ENCODE measurements at regions not wholly inside any gene's neighbourhood (a gene's known extent, or its start where the extent isn't known, plus 50 kb on each side); places are given as distances from the start of the nearest gene placed in this dataset.

DNA sequence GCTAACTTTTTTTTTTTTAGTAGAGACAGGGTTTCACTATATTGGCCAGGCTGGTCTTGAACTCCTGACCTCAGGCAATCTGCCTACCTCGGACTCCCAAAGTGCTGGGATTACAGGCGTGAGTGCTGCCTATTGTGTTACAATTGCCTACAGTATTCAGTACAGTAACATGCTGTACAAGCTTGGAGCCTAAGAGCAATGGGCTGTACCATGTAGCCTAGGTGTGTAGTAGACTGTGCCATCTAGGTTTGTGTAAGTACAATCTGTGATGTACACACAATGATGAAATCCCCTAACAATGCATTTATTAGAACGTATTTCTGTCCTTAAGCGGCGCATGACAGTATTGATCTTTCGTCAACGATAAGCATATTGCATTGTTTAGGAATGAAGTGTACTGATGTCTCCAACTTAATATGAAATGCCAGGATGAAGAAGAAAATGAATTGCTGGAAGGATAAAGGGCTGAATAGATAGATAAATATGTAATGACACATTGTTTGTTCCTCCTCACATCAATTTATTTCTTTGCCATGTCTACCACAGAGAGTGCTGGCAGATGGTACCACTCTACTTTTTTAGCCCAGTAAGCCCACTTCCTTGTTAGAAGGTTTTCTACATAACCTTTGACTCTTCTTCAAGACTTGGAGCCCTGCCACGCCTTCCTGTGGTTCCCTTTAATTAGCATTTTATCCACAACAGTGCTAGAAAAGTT, 467.5 kb downstream of the VRK1 start:
- Mint-ChIP-seq H3K27me3 (ENCODE audit: low read depth) (peaks cover 9% of the 10 kb centered on the region), H3K9me3 (peaks cover 3% of the 10 kb centered on the region), H3K27ac (no peak overlapping the region), H3K36me3 (ENCODE audit: low read depth) (no peaks in the 10 kb centered on the region), H3K4me3 (no peak overlapping the region), H3K4me1 (ENCODE audit: low read depth) (no peaks in the 10 kb centered on the region)

DNA sequence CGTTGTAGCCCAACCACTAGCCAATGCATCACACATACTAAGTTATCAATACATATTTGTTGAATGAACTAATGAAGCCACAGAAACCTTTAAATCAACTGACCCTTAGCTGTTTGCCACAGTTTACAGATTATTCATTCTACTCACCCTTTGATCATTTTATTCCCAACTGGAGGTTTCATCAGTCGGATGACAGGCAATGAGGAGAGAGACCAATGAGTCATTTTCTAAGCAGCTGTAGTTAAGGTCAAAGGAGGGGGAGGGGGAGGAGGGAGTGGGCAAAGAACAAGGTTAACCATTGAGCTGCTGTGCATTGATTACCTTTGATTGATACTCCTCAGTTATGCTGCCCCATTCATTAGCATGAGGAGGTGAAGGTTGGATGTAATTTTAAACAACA, 469.5 kb downstream of the VRK1 start:
- H3K27ac Mint-ChIP-seq = no peak overlapping the region
- H3K27me3 Mint-ChIP-seq (ENCODE audit: low read depth) = peaks cover 20% of the 10 kb centered on the region
- no peaks in the 10 kb centered on the region for H3K36me3 Mint-ChIP-seq (ENCODE audit: low read depth)
- H3K9me3 Mint-ChIP-seq = peaks cover 3% of the 10 kb centered on the region
- H3K4me1 Mint-ChIP-seq (ENCODE audit: low read depth) = no peaks in the 10 kb centered on the region
- no peak overlapping the region for H3K4me3 Mint-ChIP-seq

DNA sequence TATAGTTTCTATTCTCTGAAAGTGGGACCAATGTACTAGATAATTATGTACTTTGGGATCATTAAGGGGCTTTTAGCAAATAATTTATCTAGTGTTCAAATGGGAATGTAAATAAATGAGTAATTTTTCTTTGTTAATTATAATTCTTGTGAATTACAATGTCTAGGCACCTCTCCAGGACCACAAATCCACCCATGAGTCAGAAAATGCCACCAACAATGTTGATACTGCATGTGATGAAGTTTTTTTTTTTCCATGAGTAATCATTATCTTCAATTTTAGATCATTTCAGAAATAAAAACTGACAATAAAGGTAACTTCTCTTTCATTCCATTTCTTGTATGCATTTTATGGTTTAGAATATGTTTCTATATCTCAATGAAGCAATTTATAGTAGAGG, 470.3 kb downstream of the VRK1 start:
- Mint-ChIP-seq H3K27ac (no peak overlapping the region), H3K27me3 (ENCODE audit: low read depth) (peaks cover 24% of the 10 kb centered on the region), H3K36me3 (ENCODE audit: low read depth) (no peaks in the 10 kb centered on the region), H3K4me3 (no peak overlapping the region), H3K4me1 (ENCODE audit: low read depth) (no peaks in the 10 kb centered on the region), H3K9me3 (no peaks in the 10 kb centered on the region)

DNA sequence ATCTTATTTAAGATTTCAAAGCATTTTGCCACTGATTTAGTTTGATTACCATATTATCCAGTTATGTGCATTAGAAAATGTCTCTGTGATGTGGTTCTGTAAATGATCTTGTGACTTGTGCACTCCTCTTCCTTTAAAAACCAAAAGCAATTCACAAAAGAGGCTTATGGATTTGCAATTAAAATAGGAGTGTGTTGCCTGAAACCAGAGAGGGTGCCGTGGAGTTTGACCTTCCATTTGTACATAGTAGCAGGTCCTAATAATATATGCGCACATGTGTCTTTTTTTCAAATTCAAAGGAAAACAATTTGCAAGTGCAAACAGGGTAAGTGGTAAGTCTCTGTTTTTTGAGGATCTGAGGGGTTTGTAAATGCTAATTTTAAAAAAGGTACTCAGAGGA, 470.9 kb downstream of the VRK1 start:
- Mint-ChIP-seq H3K4me3 (no peak overlapping the region), H3K4me1 (ENCODE audit: low read depth) (no peaks in the 10 kb centered on the region), H3K36me3 (ENCODE audit: low read depth) (no peaks in the 10 kb centered on the region), H3K27ac (no peak overlapping the region), H3K27me3 (ENCODE audit: low read depth) (peaks cover 24% of the 10 kb centered on the region), H3K9me3 (no peaks in the 10 kb centered on the region)

DNA sequence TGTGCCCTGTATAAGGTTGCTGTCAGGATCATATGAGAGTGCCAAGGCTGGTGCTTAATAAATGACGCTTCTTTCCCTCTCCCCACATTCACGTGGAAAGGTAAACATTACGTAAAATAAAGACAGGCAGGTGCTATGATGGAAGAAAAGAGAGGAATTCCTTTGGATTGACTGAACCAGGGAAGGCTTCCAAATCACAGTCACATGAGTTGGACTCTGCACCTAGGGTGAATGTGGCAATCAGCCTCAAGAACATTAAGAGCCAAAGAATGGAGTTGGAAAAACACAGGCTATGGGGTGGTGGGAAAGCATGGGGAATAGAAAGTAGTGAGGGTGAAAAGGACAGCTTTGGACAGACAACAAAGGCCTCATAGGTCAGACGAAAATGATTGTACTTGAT, 473.1 kb downstream of the VRK1 start:
- H3K4me3 Mint-ChIP-seq = no peak overlapping the region
- H3K9me3 Mint-ChIP-seq = no peaks in the 10 kb centered on the region
- H3K27ac Mint-ChIP-seq = no peak overlapping the region
- H3K27me3 Mint-ChIP-seq (ENCODE audit: low read depth) = peaks cover 31% of the 10 kb centered on the region
- no peaks in the 10 kb centered on the region for H3K4me1 Mint-ChIP-seq (ENCODE audit: low read depth)
- no peaks in the 10 kb centered on the region for H3K36me3 Mint-ChIP-seq (ENCODE audit: low read depth)

DNA sequence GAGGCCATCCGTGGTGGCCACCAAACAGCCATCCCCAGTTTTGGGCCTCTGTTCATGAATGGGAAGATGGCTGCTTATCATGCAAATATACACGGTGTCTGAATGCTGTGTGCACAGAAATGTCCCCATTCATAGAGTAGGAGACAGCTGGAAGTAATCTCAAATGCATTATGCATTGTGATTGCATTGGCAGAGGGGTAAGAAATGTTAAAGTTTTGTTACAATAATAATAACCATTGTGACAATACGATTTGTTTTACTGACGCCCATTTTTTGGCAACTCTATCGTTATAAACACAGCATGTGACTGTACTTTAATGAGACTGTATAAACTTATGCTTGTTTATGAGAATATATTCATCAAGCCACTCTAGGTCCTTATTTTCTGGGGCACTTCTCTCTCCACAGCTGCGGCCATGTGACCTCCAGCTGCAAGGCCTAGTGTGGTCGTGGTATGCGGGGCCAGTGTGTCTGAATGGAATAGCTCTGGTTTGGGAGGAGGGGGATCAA, 474.3 kb downstream of the VRK1 start:
- Mint-ChIP-seq H3K36me3 (ENCODE audit: low read depth) (no peaks in the 10 kb centered on the region), H3K9me3 (no peaks in the 10 kb centered on the region), H3K27me3 (ENCODE audit: low read depth) (peaks cover 37% of the 10 kb centered on the region), H3K27ac (no peak overlapping the region), H3K4me1 (ENCODE audit: low read depth) (peaks cover 5% of the 10 kb centered on the region), H3K4me3 (no peak overlapping the region)

DNA sequence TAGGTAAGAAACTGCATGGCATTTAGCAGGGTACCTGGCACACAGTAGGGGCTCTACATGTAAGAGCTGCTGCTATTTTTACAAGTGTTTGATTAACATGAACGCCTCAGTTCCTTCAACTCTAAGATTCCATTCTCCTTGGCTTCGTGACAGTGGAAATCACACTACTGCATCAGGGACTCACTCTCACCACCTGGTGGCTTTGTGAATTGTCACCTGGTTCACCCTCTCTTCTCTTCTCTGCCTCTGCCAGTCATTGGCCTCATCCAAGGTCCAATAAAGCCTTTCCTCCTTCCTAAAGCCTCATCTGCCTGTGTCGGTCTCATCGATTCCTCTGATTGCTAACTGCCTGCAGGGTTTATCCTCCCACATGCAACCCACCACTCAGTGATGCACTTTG, 476.4 kb downstream of the VRK1 start:
- Mint-ChIP-seq H3K4me1 (ENCODE audit: low read depth) (peaks cover 8% of the 10 kb centered on the region), H3K27me3 (ENCODE audit: low read depth) (peaks cover 40% of the 10 kb centered on the region), H3K9me3 (no peaks in the 10 kb centered on the region), H3K27ac (no peak overlapping the region), H3K36me3 (ENCODE audit: low read depth) (no peaks in the 10 kb centered on the region), H3K4me3 (no peak overlapping the region)

DNA sequence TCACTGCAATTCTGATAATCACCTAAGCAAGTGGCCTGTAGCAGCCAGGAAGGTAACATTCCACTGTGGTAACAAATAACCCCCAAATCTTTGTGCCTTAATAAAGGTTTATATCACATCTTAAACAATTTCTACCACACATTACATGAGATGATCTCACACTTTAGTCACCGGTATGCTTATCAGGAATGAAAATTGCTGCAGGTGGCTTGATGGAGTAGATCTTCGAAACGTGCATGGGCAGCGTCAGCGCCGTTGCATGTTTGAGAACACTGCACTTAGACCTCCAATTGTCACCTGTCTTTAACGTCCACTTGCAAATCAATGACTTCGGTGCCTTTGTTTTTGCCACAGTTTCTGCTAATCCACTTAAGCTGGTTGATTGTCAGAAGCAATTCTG, 477.4 kb downstream of the VRK1 start:
- Mint-ChIP-seq H3K27ac (no peak overlapping the region), H3K36me3 (ENCODE audit: low read depth) (no peaks in the 10 kb centered on the region), H3K27me3 (ENCODE audit: low read depth) (peaks cover 37% of the 10 kb centered on the region), H3K4me3 (no peak overlapping the region), H3K4me1 (ENCODE audit: low read depth) (peaks cover 8% of the 10 kb centered on the region), H3K9me3 (no peaks in the 10 kb centered on the region)

DNA sequence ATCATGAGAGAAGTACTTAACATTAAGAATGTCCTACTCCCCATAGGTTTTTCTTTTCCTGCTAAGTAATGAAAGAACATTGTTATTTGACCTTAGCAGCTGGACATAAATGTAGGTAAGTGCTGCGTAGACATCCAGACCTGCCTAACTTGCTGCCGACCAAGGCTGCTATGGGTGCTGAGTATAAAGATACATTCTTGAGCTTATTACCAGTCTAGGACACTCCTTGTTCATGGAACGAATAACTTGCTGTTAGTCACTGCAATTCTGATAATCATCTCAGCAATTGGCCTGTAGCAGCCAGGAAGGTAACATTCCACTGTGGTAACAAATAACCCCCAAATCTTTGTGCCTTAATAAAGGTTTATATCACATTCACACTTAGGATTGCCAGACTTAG, 478.1 kb downstream of the VRK1 start:
- Mint-ChIP-seq H3K9me3 (no peaks in the 10 kb centered on the region), H3K36me3 (ENCODE audit: low read depth) (no peaks in the 10 kb centered on the region), H3K4me1 (ENCODE audit: low read depth) (peaks cover 8% of the 10 kb centered on the region), H3K27me3 (ENCODE audit: low read depth) (peaks cover 36% of the 10 kb centered on the region), H3K27ac (no peak overlapping the region), H3K4me3 (no peak overlapping the region)

DNA sequence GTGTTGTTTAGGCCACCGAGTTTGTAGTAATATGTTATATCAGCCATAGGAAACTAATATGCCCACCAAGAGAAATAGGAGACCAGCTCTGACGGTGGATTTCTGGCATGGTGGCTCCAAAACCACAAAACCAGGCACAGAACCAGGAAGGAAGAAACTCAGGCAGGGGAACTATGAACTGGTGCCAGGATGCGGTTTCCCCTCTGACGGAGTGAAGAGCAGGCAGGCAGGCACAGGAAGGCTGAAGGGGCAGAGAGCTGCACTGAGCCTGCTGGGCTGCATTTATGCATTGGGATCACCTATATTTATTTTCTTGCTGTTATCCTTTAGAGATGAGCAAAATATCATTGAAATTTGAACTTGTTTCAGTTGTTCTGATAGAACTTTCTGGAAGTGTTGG, 479.4 kb downstream of the VRK1 start:
- Mint-ChIP-seq H3K27ac (no peak overlapping the region), H3K36me3 (ENCODE audit: low read depth) (no peaks in the 10 kb centered on the region), H3K4me1 (ENCODE audit: low read depth) (peaks cover 8% of the 10 kb centered on the region), H3K27me3 (ENCODE audit: low read depth) (peaks cover 26% of the 10 kb centered on the region), H3K9me3 (no peaks in the 10 kb centered on the region), H3K4me3 (no peak overlapping the region)

DNA sequence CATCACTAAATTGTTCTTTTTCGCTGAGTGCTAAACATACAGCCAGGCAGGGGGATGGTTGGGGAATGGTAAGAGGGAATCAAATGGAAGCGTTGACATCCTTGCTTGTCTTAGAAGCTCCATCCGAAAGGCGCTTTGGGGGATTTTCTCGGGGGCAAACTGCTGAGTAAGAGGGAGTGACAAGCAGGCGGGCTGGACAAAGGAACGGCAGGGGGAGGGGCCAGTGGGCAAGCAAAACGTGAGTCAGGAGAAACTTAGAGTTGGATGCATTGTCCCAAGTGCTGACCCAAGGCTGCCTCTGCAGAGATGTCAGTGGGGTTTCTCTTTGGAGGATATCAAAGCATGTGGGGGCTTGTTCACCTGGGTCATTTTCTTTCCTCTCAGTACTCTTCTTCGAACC, 480.5 kb downstream of the VRK1 start:
- H3K4me3 Mint-ChIP-seq = no peak overlapping the region
- peaks cover 22% of the 10 kb centered on the region for H3K27me3 Mint-ChIP-seq (ENCODE audit: low read depth)
- no peaks in the 10 kb centered on the region for H3K9me3 Mint-ChIP-seq
- H3K36me3 Mint-ChIP-seq (ENCODE audit: low read depth) = no peaks in the 10 kb centered on the region
- H3K27ac Mint-ChIP-seq = no peak overlapping the region
- peaks cover 10% of the 10 kb centered on the region for H3K4me1 Mint-ChIP-seq (ENCODE audit: low read depth)

DNA sequence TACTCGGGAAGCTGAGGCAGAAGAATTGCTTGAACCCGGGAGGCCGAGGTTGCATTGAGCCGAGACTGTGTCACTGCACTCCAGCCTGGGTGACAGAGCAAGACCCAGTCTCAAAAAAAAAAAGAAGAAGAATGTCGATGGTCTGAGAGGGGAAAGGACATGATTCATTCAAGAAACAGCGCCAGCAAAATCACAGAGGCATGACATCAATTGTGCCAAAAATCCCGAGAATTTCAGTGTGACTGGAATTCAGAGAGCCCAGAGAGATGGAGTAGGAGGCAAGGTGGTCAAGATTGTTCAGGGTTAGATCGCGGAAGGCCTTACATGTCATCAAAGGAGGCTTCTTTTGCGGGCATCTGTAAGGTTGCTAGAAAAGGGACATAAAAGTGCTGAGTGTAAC, 483.3 kb downstream of the VRK1 start:
- H3K9me3 Mint-ChIP-seq = no peaks in the 10 kb centered on the region
- H3K27ac Mint-ChIP-seq = no peak overlapping the region
- H3K4me3 Mint-ChIP-seq = no peak overlapping the region
- peaks cover 10% of the 10 kb centered on the region for H3K4me1 Mint-ChIP-seq (ENCODE audit: low read depth)
- H3K36me3 Mint-ChIP-seq (ENCODE audit: low read depth) = no peaks in the 10 kb centered on the region
- H3K27me3 Mint-ChIP-seq (ENCODE audit: low read depth) = peaks cover 15% of the 10 kb centered on the region

DNA sequence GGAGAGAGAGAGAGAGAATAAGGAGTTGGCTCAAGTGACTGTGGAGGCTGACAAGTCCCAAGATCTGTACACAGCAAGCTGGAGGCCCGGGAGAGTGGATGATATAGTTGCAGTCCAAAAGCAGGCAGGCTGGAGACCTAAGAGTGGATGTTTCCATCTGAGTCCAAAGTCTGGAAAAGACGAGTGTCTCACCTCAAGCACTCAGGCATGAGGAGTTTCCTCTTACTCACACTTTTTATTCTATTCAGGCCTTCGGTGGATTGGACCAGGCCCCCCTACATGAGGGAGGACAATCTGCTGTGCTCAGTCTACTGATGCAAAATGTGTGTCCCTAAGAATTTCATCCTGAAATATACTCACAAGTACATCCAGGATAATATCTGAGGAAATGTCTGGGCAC, 484.6 kb downstream of the VRK1 start:
- Mint-ChIP-seq H3K27ac (no peak overlapping the region), H3K4me1 (ENCODE audit: low read depth) (peaks cover 3% of the 10 kb centered on the region), H3K27me3 (ENCODE audit: low read depth) (peaks cover 12% of the 10 kb centered on the region), H3K4me3 (no peak overlapping the region), H3K9me3 (no peaks in the 10 kb centered on the region), H3K36me3 (ENCODE audit: low read depth) (no peaks in the 10 kb centered on the region)

DNA sequence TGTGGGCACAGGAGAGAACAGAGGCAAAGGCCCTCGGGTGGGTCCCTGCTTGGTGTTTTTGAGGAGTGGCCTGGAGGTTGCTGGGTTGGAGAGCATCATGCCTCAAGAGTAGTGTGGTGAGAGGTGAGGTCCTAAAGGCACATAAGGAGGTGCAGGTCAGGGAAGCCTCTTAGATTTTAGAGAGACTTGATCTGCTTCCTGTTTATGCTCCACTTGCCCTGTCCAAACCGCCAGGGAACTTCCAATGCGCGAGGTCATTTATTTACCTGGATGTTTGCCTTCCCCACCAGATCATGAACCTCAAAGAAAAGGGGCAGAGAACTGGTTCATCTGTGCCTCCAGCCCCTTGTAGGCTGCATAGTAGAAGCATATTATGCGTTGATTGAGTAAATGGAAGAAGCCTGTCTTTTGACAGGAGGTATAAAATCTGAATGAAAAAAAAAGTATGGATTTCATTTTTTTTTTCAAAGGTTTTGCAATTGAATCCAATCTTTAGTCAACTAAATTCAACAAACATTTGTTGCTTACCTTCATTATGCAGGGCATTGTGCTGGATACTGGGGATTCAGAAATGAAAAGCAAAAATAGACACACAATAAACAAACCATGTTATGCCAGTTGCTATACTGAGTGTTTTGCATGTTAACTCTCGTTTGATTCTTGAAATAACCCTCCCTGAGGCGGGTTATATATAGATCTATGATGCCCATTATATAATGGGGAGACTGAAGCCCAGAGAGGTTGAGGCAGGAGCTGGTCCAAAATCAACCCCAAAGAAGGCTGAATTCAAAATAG, 485.2 kb downstream of the VRK1 start:
- Mint-ChIP-seq H3K27ac (no peak overlapping the region), H3K36me3 (ENCODE audit: low read depth) (no peaks in the 10 kb centered on the region), H3K9me3 (no peaks in the 10 kb centered on the region), H3K4me1 (ENCODE audit: low read depth) (peaks cover 2% of the 10 kb centered on the region), H3K4me3 (no peak overlapping the region), H3K27me3 (ENCODE audit: low read depth) (peaks cover 9% of the 10 kb centered on the region)

DNA sequence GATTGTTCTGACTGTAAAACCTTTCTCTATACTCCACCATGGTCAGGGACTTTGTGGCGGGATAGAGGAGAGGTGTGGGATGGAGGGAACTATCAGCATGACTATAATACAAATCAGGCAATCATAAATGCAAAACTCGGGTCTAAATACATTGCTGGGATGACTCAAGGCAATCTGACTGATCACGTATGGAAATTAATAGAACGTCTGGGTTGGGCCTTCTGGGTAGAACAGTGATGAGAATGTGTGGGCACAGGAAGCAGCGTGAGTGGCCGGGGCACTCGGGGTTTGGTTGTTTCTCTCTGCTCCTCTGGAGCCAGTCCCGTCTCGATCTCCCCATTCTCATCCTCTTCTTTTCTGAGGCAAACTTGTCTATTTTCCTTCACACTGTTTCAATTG, 485.8 kb downstream of the VRK1 start:
- Mint-ChIP-seq H3K4me1 (ENCODE audit: low read depth) (peaks cover 2% of the 10 kb centered on the region), H3K36me3 (ENCODE audit: low read depth) (no peaks in the 10 kb centered on the region), H3K27me3 (ENCODE audit: low read depth) (peaks cover 11% of the 10 kb centered on the region), H3K9me3 (no peaks in the 10 kb centered on the region), H3K4me3 (no peak overlapping the region), H3K27ac (no peak overlapping the region)

Measured in T-helper 1 cell treated with Interleukin-12 subunit alpha and Interleukin-12 subunit beta and Interleukin-4 antibody, amounts not matched to agents 30 μg/mL and 1 μg/mL, for 36 hours (primary cell).